ENCODE measurements at regions not wholly inside any gene's neighbourhood (a gene's known extent, or its start where the extent isn't known, plus 50 kb on each side); places are given as distances from the start of the nearest gene placed in this dataset.

GRCh38 chr7:136489808-136490207, 378.6 kb upstream of the CHRM2 start:
- intact Hi-C loops (cut with micrococcal nuclease), result no loop called here
- BruUV-seq (replicated peaks), result no TSS peak
- no peak overlapping the region for H3K4me3 ChIP-seq (ENCODE audit: insufficient read depth, low read depth, low read length)
- no peaks in the 10 kb centered on the region for H3K9me1 ChIP-seq (ENCODE audit: insufficient read depth, low read length)
- no peaks in the 10 kb centered on the region for H3K27me3 ChIP-seq (ENCODE audit: control insufficient read depth, insufficient read depth, low read length)
- no peak overlapping the region for H3K18ac ChIP-seq (ENCODE audit: low read depth, low read length)
- H4K20me1 ChIP-seq (ENCODE audit: insufficient read depth, low read length), result no peaks in the 10 kb centered on the region
- no peak overlapping the region for H2BK120ac ChIP-seq (ENCODE audit: low read depth, low read length)
- H2BK20ac ChIP-seq (ENCODE audit: low read depth, low read length), result no peak overlapping the region
- H2BK15ac ChIP-seq (ENCODE audit: low read depth, low read length), result no peak overlapping the region
- H4K5ac ChIP-seq (ENCODE audit: low read depth, low read length), result no peak overlapping the region
- no peak overlapping the region for H3K23ac ChIP-seq (ENCODE audit: low read depth, low read length)
- no peak overlapping the region for H2AK5ac ChIP-seq (ENCODE audit: low read depth, low read length)
- H2AK9ac ChIP-seq (replicated peaks; ENCODE audit: low read depth, low read length, poor library complexity), result no peak overlapping the region
- no peaks in the 10 kb centered on the region for H3K9me3 ChIP-seq (ENCODE audit: control insufficient read depth, insufficient read depth, low read length)
- no peak for ATAC-seq (ENCODE audit: low read depth)
- H4K91ac ChIP-seq (ENCODE audit: insufficient read depth, low read depth, low read length), result no peak overlapping the region
- H3K56ac ChIP-seq (ENCODE audit: extremely low read depth, insufficient read depth, low read length), result no peak overlapping the region
- no peak for DNase-seq
- H3K36me3 ChIP-seq (ENCODE audit: control insufficient read depth, insufficient read depth, low read length), result no peaks in the 10 kb centered on the region
- POLR2A ChIA-PET (ENCODE audit: unreplicated experiment), result no interaction called here
- CTCF ChIA-PET, result interaction anchor here (1.2 kb wide), 1 partner anchor 19 kb away, joined by 3 read pairs; no protein-coding TSS in a partner anchor
- H3K79me1 ChIP-seq (ENCODE audit: low read depth in 1 of 2, low read length in 2 of 2), result no peaks in the 10 kb centered on the region
- TF ChIP-seq RAD21 (IDR thresholded peaks at IDR 0.05; ENCODE audit: low read length) (no peak), POLR2A (IDR thresholded peaks at IDR 0.05; ENCODE audit: low read depth, low read length) (no peak), ELK1 (IDR thresholded peaks at IDR 0.05; ENCODE audit: borderline replicate concordance, low read depth, low read length) (no peak), RFX5 (IDR thresholded peaks at IDR 0.05; ENCODE audit: low read depth, low read length) (no peak), SMC3 (IDR thresholded peaks at IDR 0.05; ENCODE audit: low read depth, low read length) (no peak), BHLHE40 (IDR thresholded peaks at IDR 0.05; ENCODE audit: low read depth, low read length) (no peak), MAFK (IDR thresholded peaks at IDR 0.05; ENCODE audit: low read depth, low read length) (no peak), CTCF (conservative IDR thresholded peaks at IDR 0.05; ENCODE audit: low read depth, low read length) (no peak), USF2 (IDR thresholded peaks at IDR 0.05; ENCODE audit: low read depth, low read length) (no peak), RCOR1 (IDR thresholded peaks at IDR 0.05; ENCODE audit: insufficient replicate concordance, low read length) (no peak), CHD1 (IDR thresholded peaks at IDR 0.05; ENCODE audit: low read depth, low read length) (no peak), CEBPB (IDR thresholded peaks at IDR 0.05; ENCODE audit: low read depth, low read length) (no peak), MXI1 (IDR thresholded peaks at IDR 0.05; ENCODE audit: borderline replicate concordance, low read depth, low read length) (no peak), FOS (IDR thresholded peaks at IDR 0.05; ENCODE audit: low read depth, low read length) (no peak), MAZ (IDR thresholded peaks at IDR 0.05; ENCODE audit: borderline replicate concordance, low read depth, low read length) (no peak), NFE2L2 (IDR thresholded peaks at IDR 0.05; ENCODE audit: low read depth, low read length) (no peak)
- no peaks in the 10 kb centered on the region for H3K4me1 ChIP-seq (ENCODE audit: control insufficient read depth, insufficient read depth, low read length)
- no peak overlapping the region for H3K14ac ChIP-seq (replicated peaks; ENCODE audit: low read depth, low read length)
- H3K9ac ChIP-seq (ENCODE audit: low read depth, low read length), result no peak overlapping the region
- no peak overlapping the region for H3K4ac ChIP-seq (ENCODE audit: low read depth, low read length)
- dilution Hi-C loops (cut with HindIII; ENCODE audit: low sequenced_read_pairs, unreplicated experiment), result no loop called here
- H3K27ac ChIP-seq (ENCODE audit: insufficient read depth, low read length), result no peak overlapping the region
- no peak overlapping the region for H2AFZ ChIP-seq (replicated peaks; ENCODE audit: low read length, poor library complexity)
- no peak overlapping the region for H4K8ac ChIP-seq (ENCODE audit: low read depth in 2 of 2, low read length in 2 of 2)
- H3K4me2 ChIP-seq (ENCODE audit: low read depth, low read length), result no peak overlapping the region
- in situ Hi-C loops (cut with MboI; ENCODE audit: low sequenced_read_pairs), result no loop called here
- H2BK5ac ChIP-seq (ENCODE audit: low read depth, low read length, poor library complexity, severe bottlenecking), result no peak overlapping the region
